Neural progenitor cell (in vitro differentiated cells): ENCODE measurements at regions not wholly inside any gene's neighbourhood (a gene's known extent, or its start where the extent isn't known, plus 50 kb on each side); places are given as distances from the start of the nearest gene placed in this dataset.

ENCODE experiments used
- DNase-seq: peaks from one replicate; pipeline ENCODE4 v3.0.0-alpha.2; 2016; ENCODE audit warnings: low spot score
- H2AFZ ChIP-seq: fragments of 200-600 bp; sonication (generic); replicated peaks from 2 replicates; pipeline ENCODE4 v1.6.1; 2016; ENCODE audit warnings: antibody characterized with exemption
- H3F3A ChIP-seq: fragments of 200-600 bp; sonication (generic); 2 replicates; pipeline ENCODE4 v1.6.1; 2016; ENCODE audit warnings: antibody characterized with exemption, low read depth
- H3K27ac ChIP-seq: fragments of 200-600 bp; sonication (generic); 2 replicates; pipeline ENCODE4 v1.5.1; 2016; ENCODE audit warnings: mild to moderate bottlenecking
- H3K27me3 ChIP-seq: fragments of 200-600 bp; sonication (generic); 2 replicates; pipeline ENCODE4 v1.6.1; 2016; ENCODE audit warnings: mild to moderate bottlenecking, moderate library complexity
- H3K36me3 ChIP-seq: fragments of 200-600 bp; sonication (generic); 2 replicates; pipeline ENCODE4 v1.5.1; 2016
- H3K4me1 ChIP-seq: fragments of 200-600 bp; sonication (generic); 2 replicates; pipeline ENCODE4 v1.6.1; 2016; ENCODE audit warnings: mixed run types
- H3K4me2 ChIP-seq: fragments of 200-600 bp; sonication (generic); 2 replicates; pipeline ENCODE4 v1.6.1; 2016
- H3K4me3 ChIP-seq: fragments of 200-600 bp; sonication (generic); 2 replicates; pipeline ENCODE4 v1.5.1; 2016
- H3K79me2 ChIP-seq: fragments of 200-600 bp; sonication (generic); 2 replicates; pipeline ENCODE4 v1.6.1; 2016; ENCODE audit warnings: low read depth
- H3K9ac ChIP-seq: fragments of 200-600 bp; sonication (generic); 2 replicates; pipeline ENCODE4 v1.6.1; 2016
- H3K9me3 ChIP-seq: fragments of 200-600 bp; sonication (generic); 2 replicates; pipeline ENCODE4 v1.5.1; 2016; ENCODE audit warnings: low read depth
- H4K20me1 ChIP-seq: fragments of 200-600 bp; sonication (generic); 2 replicates; pipeline ENCODE4 v1.6.1; 2016; ENCODE audit warnings: low read depth
- H3K27ac Mint-ChIP-seq: 3 replicates; pipeline ENCODE4 v1.8.0; 2021; ENCODE audit warnings: mixed read lengths
- H3K27me3 Mint-ChIP-seq: 2 replicates; pipeline ENCODE4 v1.8.0; 2022; ENCODE audit warnings: low read depth, mild to moderate bottlenecking, inconsistent platforms, moderate library complexity, mixed read lengths; ENCODE audit not compliant: insufficient read depth
- H3K36me3 Mint-ChIP-seq: 3 replicates; pipeline ENCODE4 v1.8.0; 2021; ENCODE audit warnings: mixed read lengths
- H3K4me1 Mint-ChIP-seq: 3 replicates; pipeline ENCODE4 v1.8.0; 2021; ENCODE audit warnings: mixed read lengths
- H3K4me3 Mint-ChIP-seq: 3 replicates; pipeline ENCODE4 v1.8.0; 2021; ENCODE audit warnings: mild to moderate bottlenecking, moderate library complexity, mixed read lengths
- H3K9me3 Mint-ChIP-seq: 3 replicates; pipeline ENCODE4 v1.8.0; 2020; ENCODE audit warnings: mixed read lengths
- CTCF ChIP-seq: fragments of 200-600 bp; sonication (generic); IDR thresholded peaks from 2 replicates; pipeline ENCODE4 v1.5.1; 2017; ENCODE audit warnings: antibody characterized with exemption, mild to moderate bottlenecking
- EZH2 ChIP-seq: fragments of 200-600 bp; sonication (generic); IDR thresholded peaks from 2 replicates; pipeline ENCODE4 v1.6.1; 2017; ENCODE audit warnings: antibody characterized with exemption, mild to moderate bottlenecking, moderate library complexity
- EZH2phosphoT487 ChIP-seq: fragments of 200-600 bp; sonication (generic); IDR thresholded peaks from 2 replicates; pipeline ENCODE4 v1.6.1; 2017; ENCODE audit warnings: antibody characterized with exemption

- H3K4me1 ChIP-seq = no peaks in the 10 kb centered on the region
- H3K27ac ChIP-seq = no peak overlapping the region
- no peak for DNase-seq
- H3K9me3 ChIP-seq = no peaks in the 10 kb centered on the region
- H3K4me3 Mint-ChIP-seq = no peak overlapping the region
- H3K27me3 ChIP-seq = no peaks in the 10 kb centered on the region
- no peaks in the 10 kb centered on the region for H3K36me3 ChIP-seq
- no peaks in the 10 kb centered on the region for H3F3A ChIP-seq
- no peak overlapping the region for H3K27ac Mint-ChIP-seq
- no peaks in the 10 kb centered on the region for H3K36me3 Mint-ChIP-seq
- H3K79me2 ChIP-seq = no peaks in the 10 kb centered on the region
- H3K9ac ChIP-seq = no peak overlapping the region
- H3K9me3 Mint-ChIP-seq = peaks cover 2% of the 10 kb centered on the region
- TF ChIP-seq CTCF = no peak
- no peak for TF ChIP-seq EZH2
- no peak for TF ChIP-seq EZH2phosphoT487
- H3K4me2 ChIP-seq = no peak overlapping the region
- peaks cover 5% of the 10 kb centered on the region for H3K4me1 Mint-ChIP-seq
- H3K4me3 ChIP-seq = no peak overlapping the region
- H4K20me1 ChIP-seq = no peaks in the 10 kb centered on the region
- H3K27me3 Mint-ChIP-seq = peaks cover 6% of the 10 kb centered on the region
- no peak overlapping the region for H2AFZ ChIP-seq
Observed at GRCh38 chr18:59769129-59769865, 72.1 kb upstream of the CCBE1 start.

GRCh38 chr18:59768409-59768808 is 71.2 kb upstream of the CCBE1 start:
- Mint-ChIP-seq H3K4me1 (peaks cover 5% of the 10 kb centered on the region), H3K36me3 (no peaks in the 10 kb centered on the region), H3K27me3 (peaks cover 6% of the 10 kb centered on the region), H3K27ac (no peak overlapping the region), H3K9me3 (peaks cover 2% of the 10 kb centered on the region), H3K4me3 (no peak overlapping the region)
- DNase-seq = no peak
- Histone ChIP-seq H3K9ac (no peak overlapping the region), H3K79me2 (no peaks in the 10 kb centered on the region), H3K4me1 (no peaks in the 10 kb centered on the region), H2AFZ (no peak overlapping the region), H3K27me3 (no peaks in the 10 kb centered on the region), H3K36me3 (no peaks in the 10 kb centered on the region), H3F3A (no peaks in the 10 kb centered on the region), H3K9me3 (no peaks in the 10 kb centered on the region), H4K20me1 (no peaks in the 10 kb centered on the region), H3K4me2 (no peak overlapping the region), H3K4me3 (no peak overlapping the region), H3K27ac (no peak overlapping the region)
- no peak for TF ChIP-seq EZH2phosphoT487
- TF ChIP-seq CTCF = no peak
- TF ChIP-seq EZH2 = no peak

GRCh38 chr18:59767732-59768131 is 70.5 kb upstream of the CCBE1 start:
- TF ChIP-seq CTCF = no peak
- no peak for TF ChIP-seq EZH2
- TF ChIP-seq EZH2phosphoT487 = no peak
- no peak overlapping the region for H3K4me2 ChIP-seq
- no peak overlapping the region for H3K4me3 Mint-ChIP-seq
- no peak overlapping the region for H3K27ac ChIP-seq
- H3K36me3 ChIP-seq = no peaks in the 10 kb centered on the region
- H3F3A ChIP-seq = no peaks in the 10 kb centered on the region
- no peaks in the 10 kb centered on the region for H3K4me1 ChIP-seq
- H3K27me3 Mint-ChIP-seq = peaks cover 6% of the 10 kb centered on the region
- H3K27me3 ChIP-seq = no peaks in the 10 kb centered on the region
- peaks cover 2% of the 10 kb centered on the region for H3K9me3 Mint-ChIP-seq
- no peak overlapping the region for H2AFZ ChIP-seq
- no peak overlapping the region for H3K4me3 ChIP-seq
- no peak for DNase-seq
- peaks cover 5% of the 10 kb centered on the region for H3K4me1 Mint-ChIP-seq
- H4K20me1 ChIP-seq = no peaks in the 10 kb centered on the region
- H3K27ac Mint-ChIP-seq = no peak overlapping the region
- no peaks in the 10 kb centered on the region for H3K9me3 ChIP-seq
- H3K36me3 Mint-ChIP-seq = no peaks in the 10 kb centered on the region
- H3K9ac ChIP-seq = no peak overlapping the region
- H3K79me2 ChIP-seq = no peaks in the 10 kb centered on the region
